ENCODE measurements at regions not wholly inside any gene's neighbourhood (a gene's known extent, or its start where the extent isn't known, plus 50 kb on each side); places are given as distances from the start of the nearest gene placed in this dataset.
"Not testable (repeated sequence)": the region's sequence is repeated elsewhere in the genome, so short reads cannot be mapped to it uniquely, and the experiment has no call there.

DNA sequence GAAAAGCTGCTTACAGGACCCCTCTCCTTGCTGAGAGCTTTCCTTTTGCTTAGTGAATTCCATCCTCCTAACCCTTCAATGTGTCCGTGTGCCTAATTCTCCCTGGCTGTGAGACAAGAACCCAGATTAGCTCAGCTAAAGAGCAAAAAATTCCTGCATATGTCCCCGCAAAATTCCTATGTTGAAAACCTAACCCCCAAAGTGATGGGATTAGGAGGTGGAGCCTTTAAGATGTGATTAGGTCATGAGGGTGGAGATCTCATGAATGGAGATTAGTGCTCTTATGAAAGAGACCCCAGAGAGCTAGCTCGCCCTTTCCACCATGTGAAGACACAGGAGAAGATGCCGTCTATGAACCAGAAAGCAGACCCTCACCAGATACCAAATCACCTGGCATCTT is 503.0 kb upstream of the DIAPH2 start:
- DNase-seq: no peak
- no peaks in the 10 kb centered on the region for H3K27me3 Mint-ChIP-seq (ENCODE audit: insufficient read depth)
- H3K27ac Mint-ChIP-seq: no peak overlapping the region
- peaks cover 5% of the 10 kb centered on the region; the same call in 1 of the 2 replicates for H3K4me1 Mint-ChIP-seq (ENCODE audit: low read depth)
- no peak overlapping the region for H3K4me3 Mint-ChIP-seq
- TF ChIP-seq, protein P1, sequence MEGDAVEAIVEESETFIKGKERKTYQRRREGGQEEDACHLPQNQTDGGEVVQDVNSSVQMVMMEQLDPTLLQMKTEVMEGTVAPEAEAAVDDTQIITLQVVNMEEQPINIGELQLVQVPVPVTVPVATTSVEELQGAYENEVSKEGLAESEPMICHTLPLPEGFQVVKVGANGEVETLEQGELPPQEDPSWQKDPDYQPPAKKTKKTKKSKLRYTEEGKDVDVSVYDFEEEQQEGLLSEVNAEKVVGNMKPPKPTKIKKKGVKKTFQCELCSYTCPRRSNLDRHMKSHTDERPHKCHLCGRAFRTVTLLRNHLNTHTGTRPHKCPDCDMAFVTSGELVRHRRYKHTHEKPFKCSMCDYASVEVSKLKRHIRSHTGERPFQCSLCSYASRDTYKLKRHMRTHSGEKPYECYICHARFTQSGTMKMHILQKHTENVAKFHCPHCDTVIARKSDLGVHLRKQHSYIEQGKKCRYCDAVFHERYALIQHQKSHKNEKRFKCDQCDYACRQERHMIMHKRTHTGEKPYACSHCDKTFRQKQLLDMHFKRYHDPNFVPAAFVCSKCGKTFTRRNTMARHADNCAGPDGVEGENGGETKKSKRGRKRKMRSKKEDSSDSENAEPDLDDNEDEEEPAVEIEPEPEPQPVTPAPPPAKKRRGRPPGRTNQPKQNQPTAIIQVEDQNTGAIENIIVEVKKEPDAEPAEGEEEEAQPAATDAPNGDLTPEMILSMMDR (IDR thresholded peaks at IDR 0.05): no peak
- no peaks in the 10 kb centered on the region for H3K36me3 Mint-ChIP-seq (ENCODE audit: low read depth)
- H3K9me3 Mint-ChIP-seq: no peaks in the 10 kb centered on the region

DNA sequence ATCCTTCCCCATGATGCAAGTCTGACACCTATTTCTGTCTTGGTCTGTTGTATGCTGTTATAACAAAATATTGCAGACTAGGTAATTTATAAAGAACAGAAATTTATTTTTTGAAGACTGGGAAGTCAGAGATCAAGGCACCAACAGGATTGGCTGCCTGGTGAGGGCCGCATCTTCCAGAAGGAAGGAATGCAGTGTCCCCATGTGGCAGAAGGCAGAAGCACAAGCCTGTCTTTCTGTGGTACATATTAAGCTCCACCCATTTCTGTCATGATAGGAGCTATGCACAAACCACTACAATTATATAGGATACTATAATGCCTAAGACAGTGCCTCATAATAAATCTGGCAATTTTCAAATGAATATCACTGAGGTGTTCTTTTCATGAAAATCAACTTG is 502.3 kb upstream of the DIAPH2 start:
- Mint-ChIP-seq H3K4me1 (ENCODE audit: low read depth) (peaks cover 5% of the 10 kb centered on the region; the same call in 1 of the 2 replicates), H3K27me3 (ENCODE audit: insufficient read depth) (no peaks in the 10 kb centered on the region), H3K36me3 (ENCODE audit: low read depth) (no peaks in the 10 kb centered on the region), H3K4me3 (no peak overlapping the region), H3K27ac (no peak overlapping the region), H3K9me3 (no peaks in the 10 kb centered on the region)
- DNase-seq: peak; percentile 2
- TF ChIP-seq, protein P1 (IDR thresholded peaks at IDR 0.05): peak; percentile 58

DNA sequence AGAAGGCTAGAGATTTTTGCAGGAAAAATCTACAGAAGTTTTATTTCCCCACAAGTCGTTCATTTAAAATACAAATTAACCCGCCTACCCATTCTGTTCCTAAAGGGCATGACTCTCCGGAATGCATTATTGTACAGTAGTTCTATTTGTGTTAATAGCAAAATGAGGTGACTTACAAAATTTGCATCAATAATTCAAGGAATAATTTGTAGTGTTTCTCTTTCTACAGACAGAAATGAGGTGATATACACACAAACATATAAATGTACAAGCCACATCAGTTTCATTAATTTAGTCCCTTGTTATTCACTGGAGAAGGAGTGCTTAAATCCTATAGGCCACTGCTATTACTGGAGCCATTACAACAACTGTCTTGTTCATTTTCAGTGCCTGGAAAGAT is 501.3 kb upstream of the DIAPH2 start:
- no peaks in the 10 kb centered on the region for H3K27me3 Mint-ChIP-seq (ENCODE audit: insufficient read depth)
- TF ChIP-seq, protein P1 (IDR thresholded peaks at IDR 0.05): no peak
- peaks cover 5% of the 10 kb centered on the region; the same call in 1 of the 2 replicates for H3K4me1 Mint-ChIP-seq (ENCODE audit: low read depth)
- no peak overlapping the region for H3K4me3 Mint-ChIP-seq
- H3K27ac Mint-ChIP-seq: no peak overlapping the region
- DNase-seq: no peak
- no peaks in the 10 kb centered on the region for H3K36me3 Mint-ChIP-seq (ENCODE audit: low read depth)
- no peaks in the 10 kb centered on the region for H3K9me3 Mint-ChIP-seq

DNA sequence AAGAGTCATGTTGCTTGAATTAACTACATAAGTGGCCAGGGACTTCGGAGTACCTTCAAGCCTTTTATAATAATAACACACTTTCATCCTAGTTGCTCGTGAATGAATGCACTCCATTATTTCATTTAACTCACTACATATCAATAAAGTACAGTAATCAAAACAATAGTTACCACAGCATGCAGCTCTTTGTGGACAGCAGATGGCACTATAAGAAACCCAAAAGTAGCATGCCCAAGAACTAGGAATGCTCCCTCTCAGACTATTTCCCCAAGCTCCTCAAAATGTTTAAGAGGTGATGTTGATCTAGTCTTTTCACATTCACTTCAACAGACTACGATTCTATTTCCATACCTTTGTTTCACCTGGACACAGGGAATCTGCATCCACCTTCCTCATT is 500.8 kb upstream of the DIAPH2 start:
- H3K36me3 Mint-ChIP-seq (ENCODE audit: low read depth): no peaks in the 10 kb centered on the region
- H3K4me1 Mint-ChIP-seq (ENCODE audit: low read depth): peaks cover 5% of the 10 kb centered on the region; the same call in 1 of the 2 replicates
- no peaks in the 10 kb centered on the region for H3K27me3 Mint-ChIP-seq (ENCODE audit: insufficient read depth)
- H3K4me3 Mint-ChIP-seq: no peak overlapping the region
- H3K27ac Mint-ChIP-seq: no peak overlapping the region
- H3K9me3 Mint-ChIP-seq: no peaks in the 10 kb centered on the region
- no peak for DNase-seq
- TF ChIP-seq, protein P1 (IDR thresholded peaks at IDR 0.05): peak; percentile 62

DNA sequence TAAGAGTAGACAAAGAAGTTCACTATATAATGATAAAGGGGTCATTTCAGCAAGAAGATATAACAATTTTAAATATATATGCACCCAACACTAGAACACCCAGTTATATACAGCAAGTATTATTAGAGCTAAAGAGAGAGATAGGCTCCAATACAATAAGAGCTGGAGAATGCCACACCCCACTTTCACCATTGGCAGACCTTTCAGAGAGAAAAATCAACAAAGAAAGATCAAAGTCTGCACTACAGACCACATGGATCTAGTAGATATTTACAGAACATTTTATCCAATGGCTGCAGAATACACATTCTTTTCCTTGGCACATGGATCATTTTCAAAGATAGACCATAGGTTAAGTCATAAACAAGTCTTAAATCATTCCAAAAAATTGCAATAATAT is 479.7 kb upstream of the DIAPH2 start:
- H3K36me3 Mint-ChIP-seq (ENCODE audit: low read depth): no peaks in the 10 kb centered on the region
- no peak overlapping the region for H3K4me3 Mint-ChIP-seq
- H3K9me3 Mint-ChIP-seq: peaks cover 9% of the 10 kb centered on the region; the same call in 1 of the 2 replicates
- DNase-seq: no peak
- TF ChIP-seq, protein P1 (IDR thresholded peaks at IDR 0.05): no peak
- H3K4me1 Mint-ChIP-seq (ENCODE audit: low read depth): no peaks in the 10 kb centered on the region
- H3K27me3 Mint-ChIP-seq (ENCODE audit: insufficient read depth): no peaks in the 10 kb centered on the region
- H3K27ac Mint-ChIP-seq: no peak overlapping the region

DNA sequence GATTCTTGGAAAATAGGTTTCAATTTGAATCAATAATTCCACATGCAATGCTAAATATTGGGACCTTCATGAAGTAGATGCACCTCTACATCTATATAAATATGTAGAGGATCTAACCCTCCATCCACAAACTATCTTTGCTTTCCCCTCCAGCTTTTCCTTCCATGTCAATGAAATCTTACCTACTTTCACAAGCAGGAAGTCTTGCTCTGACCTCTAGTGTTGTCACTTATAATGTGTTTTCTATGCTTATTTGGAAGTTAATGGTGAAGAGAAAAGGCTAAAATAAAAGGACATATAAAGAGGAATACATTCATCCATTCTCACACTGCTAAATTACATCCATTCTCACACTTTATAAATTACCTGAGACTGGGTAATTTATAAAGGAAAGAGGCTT is 472.7 kb upstream of the DIAPH2 start:
- Mint-ChIP-seq H3K36me3 (ENCODE audit: low read depth) (no peaks in the 10 kb centered on the region), H3K4me1 (ENCODE audit: low read depth) (no peaks in the 10 kb centered on the region), H3K27me3 (ENCODE audit: insufficient read depth) (no peaks in the 10 kb centered on the region; the same call in 1 of the 2 replicates), H3K4me3 (no peak overlapping the region), H3K9me3 (peaks cover 7% of the 10 kb centered on the region; the same call in 1 of the 2 replicates), H3K27ac (no peak overlapping the region)
- TF ChIP-seq, protein P1 (IDR thresholded peaks at IDR 0.05): no peak
- DNase-seq: no peak

DNA sequence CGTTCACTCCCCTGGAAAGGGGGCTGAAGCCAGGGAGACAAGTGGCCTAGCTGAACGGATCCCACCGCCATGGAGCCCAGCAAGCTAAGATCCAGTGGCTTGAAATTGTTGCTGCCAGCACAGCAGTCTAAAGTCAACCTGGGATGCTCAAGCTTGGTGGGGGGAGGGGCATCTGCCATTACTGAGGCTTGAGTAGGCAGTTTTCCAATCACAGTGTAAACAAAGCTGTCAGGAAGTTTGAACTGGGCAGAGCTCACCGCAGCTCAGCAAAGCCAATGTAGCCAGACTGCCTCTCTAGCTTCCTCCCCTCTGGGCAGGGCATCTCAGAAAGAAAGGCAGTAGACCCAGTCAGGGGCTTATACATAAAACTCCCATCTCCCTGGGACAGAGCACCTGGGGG is 470.0 kb upstream of the DIAPH2 start:
- H3K9me3 Mint-ChIP-seq: peaks cover 11% of the 10 kb centered on the region; the same call in 1 of the 2 replicates
- H3K4me3 Mint-ChIP-seq; H3K27ac Mint-ChIP-seq; DNase-seq; H3K27me3 Mint-ChIP-seq (ENCODE audit: insufficient read depth); H3K36me3 Mint-ChIP-seq (ENCODE audit: low read depth); H3K4me1 Mint-ChIP-seq (ENCODE audit: low read depth): not testable (repeated sequence)
